ENCODE measurements at regions not wholly inside any gene's neighbourhood (a gene's known extent, or its start where the extent isn't known, plus 50 kb on each side); places are given as distances from the start of the nearest gene placed in this dataset.

DNA sequence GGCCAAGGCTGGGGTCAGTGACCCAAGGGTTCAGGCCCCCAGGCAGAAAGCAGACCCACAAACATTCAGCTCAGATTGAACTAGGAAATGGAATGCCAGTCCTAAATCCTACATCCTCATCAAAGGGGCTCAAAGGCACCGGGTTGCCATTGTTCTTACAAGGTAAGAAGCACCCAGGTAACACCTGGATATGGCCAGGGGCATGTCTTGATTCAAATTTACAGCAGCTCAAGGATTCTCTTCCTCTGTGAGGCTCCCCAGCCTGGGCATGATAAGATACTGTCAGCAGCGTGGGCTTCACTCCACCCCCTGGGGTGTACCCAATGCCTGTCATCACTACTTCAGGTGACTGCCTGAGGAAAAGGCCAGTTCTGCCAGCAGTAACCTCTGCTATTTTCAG, 92.1 kb upstream of the FSTL4 start:
- DNase-seq: no peak

DNA sequence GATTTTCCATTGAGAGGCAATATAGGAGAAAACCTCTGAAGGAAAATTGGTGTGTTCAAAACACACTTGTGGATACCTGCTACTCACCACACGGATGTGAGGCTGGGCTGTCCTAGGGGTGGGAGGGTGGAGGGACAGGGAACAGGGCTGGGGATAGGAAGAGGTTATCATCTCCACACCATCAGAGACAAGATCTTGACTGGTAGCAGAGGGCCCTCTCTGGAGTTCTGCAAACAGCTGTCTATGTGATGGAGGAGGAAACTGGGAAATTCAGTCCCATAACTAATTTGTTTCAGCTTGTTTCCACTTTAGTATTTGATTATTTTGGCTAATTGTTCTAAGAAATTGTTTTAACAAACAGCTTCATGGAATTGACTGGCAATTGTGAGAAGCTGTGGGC, 91.6 kb upstream of the FSTL4 start:
- DNase-seq: no peak

DNA sequence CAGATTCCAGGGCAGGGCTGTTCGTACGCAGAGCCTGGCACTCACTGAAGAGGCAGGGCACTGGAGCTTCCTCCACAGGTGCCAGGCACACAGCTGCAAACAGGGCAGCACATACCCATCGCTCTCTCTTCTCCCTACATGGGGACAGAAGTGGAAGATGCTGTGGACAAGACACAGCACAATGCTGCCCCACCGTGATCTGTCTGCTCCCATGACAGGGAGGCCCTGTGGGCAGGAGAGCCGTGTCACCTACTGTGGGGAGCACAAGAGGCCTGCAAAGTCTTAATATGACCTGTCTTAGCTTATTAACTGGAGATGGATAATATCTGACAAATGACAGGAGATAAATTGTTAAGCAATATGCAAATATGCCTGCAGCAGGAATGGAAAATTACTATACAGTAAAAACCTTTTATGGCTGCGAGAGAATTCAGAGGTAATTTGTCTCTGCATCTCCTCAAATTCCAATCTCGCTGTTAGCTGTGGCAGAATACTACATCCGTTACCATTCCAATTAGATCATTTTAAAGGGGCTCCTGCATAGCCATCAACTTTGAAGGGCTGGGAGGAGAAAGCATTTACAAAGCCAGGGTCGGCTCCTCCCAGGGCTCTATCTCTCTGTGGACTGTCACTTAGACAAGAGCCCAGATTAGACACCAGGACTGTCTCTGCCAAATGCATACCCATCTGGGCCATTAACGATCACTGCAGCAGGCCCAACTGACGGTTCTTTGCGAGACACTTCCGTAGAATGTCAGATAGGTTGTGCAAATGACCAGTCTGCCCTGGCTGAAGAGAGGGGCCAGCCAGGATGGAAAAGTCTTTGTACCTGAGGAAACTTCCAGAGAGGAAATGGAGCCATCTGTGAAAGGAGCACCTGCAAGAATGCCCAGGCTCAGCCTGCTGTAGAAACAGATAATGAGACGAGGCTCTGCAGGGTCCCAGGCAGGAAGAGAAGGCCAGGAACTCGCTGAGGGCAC, 90.7 kb upstream of the FSTL4 start:
- DNase-seq: no peak

DNA sequence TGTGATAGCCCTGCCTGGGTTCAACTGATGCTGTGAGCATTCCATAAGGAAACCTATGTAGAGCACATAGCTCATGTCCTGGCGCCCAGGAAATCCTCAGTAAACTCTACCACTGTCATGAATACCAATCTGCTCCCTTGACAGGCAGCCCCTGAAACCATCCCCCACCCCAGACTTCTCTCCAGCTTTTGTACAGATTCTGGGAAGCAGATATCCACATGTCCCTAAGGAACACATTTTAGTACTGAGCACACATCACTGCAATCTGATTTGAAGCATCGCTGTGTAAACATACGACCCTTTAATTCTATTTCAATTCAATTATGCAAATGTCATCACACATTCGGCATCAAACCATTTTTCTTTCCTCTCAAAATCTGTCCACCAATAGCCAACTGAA, 89.5 kb upstream of the FSTL4 start:
- no peak for DNase-seq

DNA sequence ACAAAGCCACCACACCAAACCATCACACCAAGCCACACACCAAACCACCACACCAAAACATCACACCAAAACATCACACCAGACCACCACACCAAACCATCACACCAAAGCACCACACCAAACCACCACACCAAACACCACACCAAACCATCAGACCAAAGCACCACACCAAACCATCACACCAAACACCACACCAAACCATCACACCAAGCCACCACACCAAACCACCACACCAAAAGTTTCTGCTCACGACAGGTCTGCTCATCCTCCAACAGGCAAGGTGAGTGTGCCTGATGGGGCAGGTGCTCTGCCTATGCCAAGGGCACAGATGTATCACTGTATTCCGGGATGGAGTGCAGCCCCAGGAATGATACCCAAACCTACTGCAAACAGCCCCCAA, 87.9 kb upstream of the FSTL4 start:
- no peak for DNase-seq

DNA sequence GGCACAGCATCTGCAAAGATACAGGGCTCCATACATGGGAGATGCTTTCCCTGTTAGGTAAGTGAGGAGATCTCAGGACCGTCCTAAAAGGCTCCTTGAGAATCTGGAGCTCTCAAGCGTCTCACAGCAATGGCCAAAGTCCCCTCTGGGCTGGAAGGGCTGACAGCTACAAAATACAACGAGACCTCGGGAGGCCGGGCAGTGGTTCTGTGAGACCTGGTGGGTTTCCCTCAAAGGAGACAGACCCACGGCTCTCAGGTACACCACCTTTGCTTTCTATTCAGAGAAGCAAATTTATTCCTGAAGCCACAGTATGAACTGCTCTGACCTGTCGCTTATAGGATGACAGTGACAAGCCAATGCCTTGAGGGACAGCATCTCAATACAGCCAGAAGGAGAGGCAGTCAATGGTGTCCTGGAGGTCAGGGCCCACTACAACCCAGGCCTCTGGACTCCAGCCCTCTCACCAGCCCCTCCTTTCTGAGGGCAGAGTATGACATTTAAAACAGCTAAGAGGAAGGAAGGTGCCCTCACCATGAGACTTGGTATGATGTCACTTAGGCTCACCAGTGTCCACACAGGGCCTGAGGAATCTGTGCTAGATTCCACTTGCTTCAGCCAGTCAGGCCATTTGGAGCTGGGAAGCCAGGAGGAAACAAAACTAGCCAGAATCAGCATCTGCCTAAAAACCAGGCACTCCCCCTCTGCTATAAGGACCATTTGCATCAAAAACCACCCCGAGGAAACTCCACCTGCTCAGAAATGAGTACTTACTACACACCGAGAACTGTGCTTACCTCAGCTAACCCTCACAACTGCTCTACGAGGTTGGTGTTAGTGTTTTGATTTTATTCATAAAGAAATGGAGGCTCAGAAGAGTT, 86.5 kb upstream of the FSTL4 start:
- no peak for DNase-seq

DNA sequence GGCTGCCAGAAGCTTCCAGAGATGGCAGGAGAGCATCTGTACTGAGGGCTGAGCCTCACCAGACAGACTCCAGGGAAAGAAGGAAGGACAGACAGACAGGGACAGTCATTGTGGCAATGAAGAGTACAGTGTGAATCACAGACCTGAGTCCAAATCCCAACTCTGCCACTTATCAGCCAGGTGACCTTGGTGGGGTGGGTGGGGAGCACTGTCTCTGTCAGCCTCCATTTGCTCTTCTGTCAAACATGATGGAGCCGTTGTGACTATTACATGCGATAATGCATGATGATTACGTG, 85.9 kb upstream of the FSTL4 start:
- no peak for DNase-seq

DNA sequence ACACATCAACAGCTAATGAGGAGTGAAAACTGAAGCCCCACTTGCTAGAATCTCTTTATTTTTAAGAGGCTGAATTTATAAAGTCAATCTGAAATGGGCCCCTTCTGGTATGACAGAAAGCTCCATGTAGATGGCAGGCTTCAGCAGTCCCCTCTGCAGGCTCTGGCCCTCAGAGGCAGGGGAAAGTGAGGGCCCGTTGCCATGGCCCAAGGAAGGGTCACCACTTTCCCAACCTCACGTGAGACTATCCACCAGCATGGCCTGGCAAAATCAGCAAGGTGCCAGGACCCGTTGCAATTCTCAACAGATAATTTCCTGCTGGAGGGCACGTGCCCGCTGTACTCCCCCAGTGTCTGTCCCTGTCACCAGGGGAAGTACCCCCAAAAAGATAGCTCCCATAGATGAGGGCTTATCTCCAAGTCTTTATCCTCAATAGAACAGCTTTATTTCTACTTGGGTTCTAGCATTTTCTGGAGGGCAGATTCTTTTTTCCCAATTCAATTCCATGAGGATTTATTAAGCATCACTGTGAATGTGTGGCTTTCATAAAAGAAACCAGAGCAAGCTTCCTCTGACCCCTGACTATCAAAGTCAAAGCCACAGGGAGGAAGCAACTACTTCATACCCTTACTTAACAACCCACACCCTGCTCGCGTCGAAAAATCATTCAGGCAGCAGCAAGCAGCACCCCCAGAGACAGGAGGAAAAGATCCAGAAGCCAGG, 85.4 kb upstream of the FSTL4 start:
- no peak for DNase-seq

DNA sequence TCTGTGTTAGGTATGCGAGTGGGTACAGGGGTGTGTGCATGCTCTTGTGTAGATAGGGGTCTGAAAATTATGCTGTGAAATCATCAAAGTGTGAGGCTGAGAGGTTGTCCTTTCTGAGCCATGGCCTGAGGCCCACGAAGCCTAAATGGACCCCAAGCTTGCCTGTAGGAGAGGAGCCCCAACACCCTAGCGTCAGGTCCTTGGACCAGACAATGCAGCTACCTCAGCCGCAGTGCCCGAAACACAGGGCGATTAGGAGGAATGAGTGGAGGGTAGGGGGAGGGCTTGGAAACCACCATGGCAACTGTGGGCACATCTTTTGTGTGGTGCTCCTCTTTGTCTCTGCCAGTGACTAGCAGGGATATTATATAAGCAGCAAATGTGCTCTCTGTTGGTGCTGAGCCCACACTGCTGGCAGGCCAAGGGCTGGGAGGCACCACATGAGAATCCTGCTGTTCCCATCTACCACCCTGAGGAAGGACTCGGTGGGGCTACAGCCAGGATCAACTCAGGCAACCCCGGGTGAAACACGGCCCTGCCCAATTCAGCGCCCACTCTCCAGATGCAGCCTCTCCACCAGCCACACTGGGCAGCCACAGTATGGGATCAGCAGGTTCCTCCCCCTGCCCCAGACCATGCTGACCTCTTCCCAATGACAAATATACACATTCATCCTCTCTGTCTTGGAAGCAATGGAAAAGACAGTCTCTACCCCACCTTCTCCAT, 84.6 kb upstream of the FSTL4 start:
- DNase-seq: no peak

DNA sequence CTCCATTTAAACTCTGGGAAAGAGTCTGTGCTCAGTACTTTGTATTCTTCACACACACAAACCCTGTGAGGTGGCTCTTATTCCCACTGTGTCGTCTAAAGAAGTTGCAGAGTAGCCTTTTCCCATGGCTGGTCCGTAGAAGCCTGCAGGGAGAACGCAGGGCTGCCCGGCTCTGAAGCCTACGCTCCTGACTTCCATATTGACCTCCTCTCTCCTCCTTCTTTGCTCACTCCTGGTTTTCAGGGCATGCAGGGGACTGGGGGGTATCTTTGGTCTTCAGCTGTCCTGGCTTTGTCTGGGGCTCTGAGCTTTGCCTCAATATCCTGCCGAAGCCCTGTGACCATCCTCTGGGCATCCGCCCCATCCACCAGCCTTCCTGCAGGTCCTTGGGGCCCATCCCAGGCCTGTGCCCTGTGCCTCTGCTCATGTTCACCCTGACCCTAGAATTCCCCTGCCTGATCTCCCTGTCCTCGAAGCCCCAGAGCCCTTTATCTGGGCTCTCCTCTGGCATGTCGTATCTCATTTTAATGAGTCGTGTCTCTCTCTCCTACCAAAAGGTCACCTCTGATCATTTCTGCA, 83.8 kb upstream of the FSTL4 start:
- DNase-seq: no peak

DNA sequence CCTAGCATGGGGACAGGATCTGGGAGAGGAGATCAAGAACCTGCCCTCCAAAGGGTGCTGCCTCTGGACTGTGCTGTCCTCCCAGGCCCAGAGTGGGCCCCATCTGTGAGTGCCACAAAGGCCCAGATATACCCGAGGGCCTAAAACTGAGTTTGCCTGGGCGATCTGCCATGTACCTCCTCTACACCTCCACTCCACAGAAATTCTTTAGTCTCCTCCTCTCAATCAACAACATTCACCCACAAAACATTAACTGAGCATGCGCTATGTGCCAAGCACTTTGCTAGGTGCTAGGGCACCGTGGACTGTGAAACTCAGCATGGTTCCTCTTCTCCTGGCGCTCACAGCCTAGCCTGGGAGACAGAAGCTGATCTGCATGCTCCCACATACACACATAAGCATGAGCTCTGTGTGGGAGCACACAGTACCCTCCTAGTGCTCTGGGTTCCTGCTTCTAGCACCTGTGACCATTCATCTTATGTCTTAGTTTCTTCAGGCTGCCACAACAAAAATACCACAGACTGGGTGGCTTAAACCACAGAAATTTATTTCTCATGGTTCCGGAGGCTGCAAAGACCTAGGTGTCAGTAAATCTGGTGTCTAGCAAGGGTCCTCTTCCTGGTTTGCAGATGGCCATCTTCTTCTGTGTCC, 82.0 kb upstream of the FSTL4 start:
- no peak for DNase-seq

DNA sequence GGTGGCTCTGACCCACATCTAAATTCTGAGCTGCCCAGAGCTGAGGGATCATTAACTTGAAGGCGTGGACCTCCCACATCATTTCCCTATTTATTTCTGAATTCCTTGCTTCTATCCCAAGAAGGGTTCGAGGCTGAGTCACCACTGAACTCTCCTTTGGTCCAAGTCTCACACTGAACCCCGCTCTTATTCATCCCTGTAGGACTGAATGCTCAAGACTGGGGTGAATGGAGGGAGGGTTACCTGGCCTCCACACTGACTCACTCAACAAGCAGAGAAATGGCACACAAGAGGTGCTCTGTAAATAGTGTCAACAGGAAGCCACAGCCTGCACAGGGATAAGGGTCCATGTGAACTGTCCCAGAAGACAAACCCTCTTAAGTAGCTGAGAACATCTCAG, 79.1 kb upstream of the FSTL4 start:
- DNase-seq: no peak

DNA sequence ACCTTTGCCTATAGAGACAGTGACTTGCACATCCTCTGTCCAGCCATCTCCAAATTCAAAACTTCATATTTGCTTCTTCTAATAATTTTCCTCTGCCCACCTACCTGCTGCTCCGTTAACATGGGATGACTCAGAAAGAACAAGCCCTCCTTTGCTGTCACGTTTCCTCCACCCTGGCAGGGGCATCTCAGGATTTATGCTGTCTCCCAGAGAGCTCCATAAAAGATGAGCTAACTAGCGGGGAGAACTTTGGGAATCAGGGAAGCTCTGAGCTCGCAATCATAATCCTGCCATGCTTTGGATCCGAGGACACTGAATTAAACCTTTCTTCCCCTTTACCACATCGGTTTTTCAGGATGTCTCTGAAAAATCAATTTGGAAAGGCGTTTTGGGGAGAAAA, 78.4 kb upstream of the FSTL4 start:
- no peak for DNase-seq

DNA sequence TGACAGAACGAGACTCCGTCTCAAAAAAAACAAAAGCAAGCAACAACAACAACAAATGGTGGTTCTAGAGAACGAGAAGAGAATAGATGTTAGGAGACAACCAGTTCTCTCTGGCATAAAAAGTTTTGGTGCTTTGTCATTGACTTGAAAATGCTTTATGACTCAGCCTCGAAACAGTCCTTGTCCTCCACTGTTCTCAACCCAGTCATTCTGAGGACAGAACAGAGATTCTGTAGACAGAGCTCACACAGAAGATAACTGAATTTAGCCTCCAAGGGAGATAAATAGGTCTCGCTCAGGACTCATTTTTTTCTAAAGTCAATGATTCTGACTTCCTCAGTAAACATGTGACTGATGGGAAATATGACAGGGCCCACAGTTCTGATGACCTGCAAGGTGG, 76.0 kb upstream of the FSTL4 start:
- DNase-seq: no peak

DNA sequence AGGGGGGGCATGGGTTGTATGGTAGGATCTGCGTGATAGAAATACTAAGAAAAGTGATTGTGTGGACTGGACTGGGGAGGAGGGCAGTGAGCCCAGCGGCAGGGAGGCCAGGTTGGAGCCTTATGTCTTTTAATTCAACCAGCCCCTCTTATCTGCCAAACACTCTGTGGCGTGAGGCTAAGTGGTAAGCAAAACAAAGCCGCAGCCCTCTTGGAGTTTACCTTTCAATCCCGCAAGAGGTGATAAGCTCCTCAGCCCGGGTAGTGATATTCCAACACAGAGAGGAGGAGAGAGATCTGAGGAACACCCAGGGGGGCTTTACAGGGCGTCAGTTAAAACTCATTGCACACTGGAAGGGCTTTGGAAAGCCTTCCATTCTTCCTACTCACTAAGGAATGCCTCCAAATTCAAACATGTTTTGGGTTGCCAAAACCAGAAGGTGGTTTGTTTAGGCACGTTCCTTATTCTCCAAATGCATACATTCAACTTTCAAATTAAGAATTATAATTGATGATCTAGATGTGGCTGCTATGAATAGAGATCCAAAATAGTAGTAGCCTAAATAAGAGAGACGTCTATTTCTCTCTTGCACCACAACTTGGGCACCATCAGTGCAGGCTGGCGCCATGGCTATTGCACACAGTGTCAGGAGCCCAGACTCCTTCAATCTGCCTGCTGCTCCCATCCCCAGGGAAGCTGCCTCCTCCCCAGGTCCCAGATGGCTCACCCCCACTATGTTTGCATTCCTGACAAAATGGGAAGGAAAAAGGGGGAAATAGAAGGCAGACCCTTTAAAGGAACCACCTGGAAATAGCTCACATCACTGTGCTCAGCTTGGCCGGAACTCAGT, 75.1 kb upstream of the FSTL4 start:
- DNase-seq: no peak

DNA sequence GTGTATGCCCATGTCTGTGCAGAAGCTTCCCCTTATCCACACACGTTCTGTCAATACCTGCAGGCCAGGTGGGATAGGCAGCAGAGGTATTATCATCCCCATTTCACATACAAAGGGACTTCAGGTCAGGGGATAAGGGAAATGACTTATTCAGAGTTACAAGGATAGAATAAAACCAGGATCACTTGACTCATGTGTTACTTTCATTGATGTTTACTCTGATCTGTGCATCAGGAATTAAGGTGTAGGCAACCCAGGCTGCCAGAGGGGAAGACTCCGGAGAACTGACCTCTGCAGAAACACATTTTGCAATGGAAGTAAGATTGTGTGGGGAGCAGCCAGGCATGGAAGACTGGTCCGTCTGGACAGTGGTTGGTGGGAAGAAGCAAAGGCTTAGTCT, 74.2 kb upstream of the FSTL4 start:
- DNase-seq: no peak

DNA sequence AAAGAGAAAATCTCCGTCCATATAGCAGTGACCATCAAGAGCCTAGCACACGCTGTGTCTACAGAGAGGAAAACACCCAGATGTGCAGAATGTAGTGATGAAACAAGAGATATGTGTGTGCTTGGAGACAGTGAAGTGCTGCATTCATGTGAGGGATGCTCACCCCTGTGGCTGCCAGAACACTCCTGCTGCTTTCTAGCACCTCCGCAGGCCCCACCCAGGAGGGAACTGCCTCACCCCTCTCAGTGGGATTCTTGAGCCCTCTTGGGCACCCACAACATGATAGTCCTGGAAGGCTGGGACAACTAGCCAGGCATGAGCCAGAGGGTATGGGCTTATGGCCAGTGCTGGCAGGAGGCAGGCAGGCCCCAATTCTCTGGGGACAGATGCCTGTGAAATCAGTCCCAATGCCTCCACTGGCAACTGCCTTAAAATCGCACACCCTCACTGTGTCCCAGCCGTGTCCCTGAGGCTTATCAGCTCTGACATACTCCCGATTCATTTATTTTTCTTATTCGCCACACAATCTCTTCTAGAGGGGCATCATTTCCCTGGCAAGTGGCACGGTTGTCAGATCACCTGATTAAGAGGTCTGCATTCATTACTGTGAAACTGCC, 73.2 kb upstream of the FSTL4 start:
- DNase-seq: no peak

DNA sequence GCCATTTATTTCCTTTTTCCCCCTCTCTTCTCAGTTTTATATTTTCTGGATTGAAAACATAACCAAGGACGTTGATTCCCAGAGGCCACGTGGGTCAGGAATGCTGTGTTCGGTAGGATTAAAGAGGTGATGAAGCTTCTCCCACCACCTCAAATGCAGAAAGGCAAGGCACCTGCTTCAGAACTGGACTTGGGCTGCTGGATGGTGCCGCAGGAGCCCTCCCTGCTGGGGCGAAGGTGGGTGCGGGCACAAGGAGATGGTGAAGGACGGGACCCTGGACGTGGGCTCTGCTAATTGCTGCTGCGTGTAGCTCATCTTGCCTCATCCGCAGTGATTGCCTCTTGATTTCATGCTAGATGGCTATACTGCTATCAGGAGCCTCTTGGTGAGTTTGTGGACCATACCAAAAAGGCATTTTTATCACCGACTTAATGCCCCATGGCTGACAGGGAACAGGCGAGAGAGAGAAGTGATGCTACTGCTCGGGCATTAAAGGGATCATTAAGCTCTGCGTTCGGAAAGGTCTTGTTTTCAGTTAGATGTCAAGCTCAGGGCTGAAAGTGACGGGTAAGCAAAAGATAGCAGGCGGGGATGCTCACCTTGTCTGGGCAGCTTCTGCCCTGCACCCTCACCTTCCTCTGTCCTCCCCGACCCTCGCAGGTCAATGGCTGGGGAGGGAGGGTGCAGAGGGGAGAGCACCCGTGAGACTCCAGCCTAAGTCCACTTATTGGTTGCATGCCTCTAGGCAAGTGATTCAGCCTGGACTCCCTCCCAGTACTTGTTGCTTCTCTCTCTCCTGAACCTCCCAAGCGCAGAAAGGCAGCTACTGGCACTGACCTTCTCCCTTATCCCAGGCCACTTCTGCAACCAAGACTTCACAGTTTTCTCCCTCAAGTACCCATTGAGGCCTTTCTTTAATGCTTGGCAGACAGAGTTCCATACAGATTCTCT, 71.6 kb upstream of the FSTL4 start:
- DNase-seq: no peak

DNA sequence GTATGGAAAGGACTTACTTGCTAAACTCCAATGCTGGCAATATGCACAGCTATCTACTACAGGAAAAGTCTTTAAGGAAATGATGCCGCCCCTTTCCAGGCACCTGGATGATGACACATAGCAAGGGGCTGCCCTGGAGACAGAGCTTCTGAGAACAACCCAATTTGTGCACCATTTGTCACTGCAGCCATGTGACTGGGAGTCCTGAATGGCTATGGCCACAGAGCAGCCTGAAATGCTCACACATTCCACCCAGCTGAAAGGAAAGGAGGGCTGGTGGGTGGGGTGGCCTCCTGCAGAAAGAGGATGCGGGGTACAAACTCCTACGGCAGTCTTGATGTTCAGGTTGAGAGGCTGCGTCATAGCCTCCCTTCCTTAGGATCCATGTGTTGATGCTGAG, 70.1 kb upstream of the FSTL4 start:
- no peak for DNase-seq
